ENCODE measurements at regions not wholly inside any gene's neighbourhood (a gene's known extent, or its start where the extent isn't known, plus 50 kb on each side); places are given as distances from the start of the nearest gene placed in this dataset.

DNA sequence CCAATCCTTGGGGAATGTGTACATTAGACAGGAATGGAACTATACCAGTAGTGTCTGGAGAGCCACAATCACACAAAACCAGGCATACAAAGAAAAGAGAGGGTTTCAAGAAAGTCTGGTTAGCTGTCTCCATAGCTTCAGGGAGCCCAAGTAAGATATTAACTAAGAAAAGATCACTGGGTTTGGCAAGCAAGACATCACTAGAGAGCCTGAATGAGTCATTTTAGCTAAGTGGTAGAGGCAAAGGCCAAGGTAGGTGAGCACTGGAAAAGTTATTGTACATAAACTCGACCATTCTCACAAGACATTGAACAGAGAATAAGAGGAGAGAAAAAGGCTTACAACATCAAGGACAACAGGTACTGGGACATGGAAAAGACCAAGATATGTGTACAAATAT, 143.8 kb upstream of the ARL4C start:
- TF ChIP-seq, protein P1, sequence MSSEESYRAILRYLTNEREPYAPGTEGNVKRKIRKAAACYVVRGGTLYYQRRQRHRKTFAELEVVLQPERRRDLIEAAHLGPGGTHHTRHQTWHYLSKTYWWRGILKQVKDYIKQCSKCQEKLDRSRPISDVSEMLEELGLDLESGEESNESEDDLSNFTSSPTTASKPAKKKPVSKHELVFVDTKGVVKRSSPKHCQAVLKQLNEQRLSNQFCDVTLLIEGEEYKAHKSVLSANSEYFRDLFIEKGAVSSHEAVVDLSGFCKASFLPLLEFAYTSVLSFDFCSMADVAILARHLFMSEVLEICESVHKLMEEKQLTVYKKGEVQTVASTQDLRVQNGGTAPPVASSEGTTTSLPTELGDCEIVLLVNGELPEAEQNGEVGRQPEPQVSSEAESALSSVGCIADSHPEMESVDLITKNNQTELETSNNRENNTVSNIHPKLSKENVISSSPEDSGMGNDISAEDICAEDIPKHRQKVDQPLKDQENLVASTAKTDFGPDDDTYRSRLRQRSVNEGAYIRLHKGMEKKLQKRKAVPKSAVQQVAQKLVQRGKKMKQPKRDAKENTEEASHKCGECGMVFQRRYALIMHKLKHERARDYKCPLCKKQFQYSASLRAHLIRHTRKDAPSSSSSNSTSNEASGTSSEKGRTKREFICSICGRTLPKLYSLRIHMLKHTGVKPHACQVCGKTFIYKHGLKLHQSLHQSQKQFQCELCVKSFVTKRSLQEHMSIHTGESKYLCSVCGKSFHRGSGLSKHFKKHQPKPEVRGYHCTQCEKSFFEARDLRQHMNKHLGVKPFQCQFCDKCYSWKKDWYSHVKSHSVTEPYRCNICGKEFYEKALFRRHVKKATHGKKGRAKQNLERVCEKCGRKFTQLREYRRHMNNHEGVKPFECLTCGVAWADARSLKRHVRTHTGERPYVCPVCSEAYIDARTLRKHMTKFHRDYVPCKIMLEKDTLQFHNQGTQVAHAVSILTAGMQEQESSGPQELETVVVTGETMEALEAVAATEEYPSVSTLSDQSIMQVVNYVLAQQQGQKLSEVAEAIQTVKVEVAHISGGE (tag by site-specific recombination; conservative IDR thresholded peaks at IDR 0.05; ENCODE audit: low read depth), result no peak
- no peak for TF ChIP-seq ZNF747 (tag by site-specific recombination; IDR thresholded peaks at IDR 0.05)
- TF ChIP-seq ZNF529 (tag by site-specific recombination; IDR thresholded peaks at IDR 0.05; ENCODE audit: insufficient replicate concordance), result no peak
- no peak for TF ChIP-seq ZNF423 (tag by site-specific recombination; IDR thresholded peaks at IDR 0.05)
- no peak for TF ChIP-seq ZNF132 (tag by site-specific recombination; IDR thresholded peaks at IDR 0.05; ENCODE audit: borderline replicate concordance)
- TF ChIP-seq ZNF211 (tag by site-specific recombination; IDR thresholded peaks at IDR 0.05; ENCODE audit: low read depth), result no peak
- TF ChIP-seq ZNF184 (tag by site-specific recombination; IDR thresholded peaks at IDR 0.05), result no peak
- TF ChIP-seq ZNF777 (tag by site-specific recombination; IDR thresholded peaks at IDR 0.05; ENCODE audit: borderline replicate concordance), result no peak
- no peak for TF ChIP-seq ZNF621 (tag by site-specific recombination; IDR thresholded peaks at IDR 0.05)
- no peak for TF ChIP-seq ZNF292 (tag by site-specific recombination; IDR thresholded peaks at IDR 0.05; ENCODE audit: borderline replicate concordance, low read depth)
- no peak for TF ChIP-seq ZNF221 (tag by site-specific recombination; IDR thresholded peaks at IDR 0.05; ENCODE audit: borderline replicate concordance)
- TF ChIP-seq, protein P2, sequence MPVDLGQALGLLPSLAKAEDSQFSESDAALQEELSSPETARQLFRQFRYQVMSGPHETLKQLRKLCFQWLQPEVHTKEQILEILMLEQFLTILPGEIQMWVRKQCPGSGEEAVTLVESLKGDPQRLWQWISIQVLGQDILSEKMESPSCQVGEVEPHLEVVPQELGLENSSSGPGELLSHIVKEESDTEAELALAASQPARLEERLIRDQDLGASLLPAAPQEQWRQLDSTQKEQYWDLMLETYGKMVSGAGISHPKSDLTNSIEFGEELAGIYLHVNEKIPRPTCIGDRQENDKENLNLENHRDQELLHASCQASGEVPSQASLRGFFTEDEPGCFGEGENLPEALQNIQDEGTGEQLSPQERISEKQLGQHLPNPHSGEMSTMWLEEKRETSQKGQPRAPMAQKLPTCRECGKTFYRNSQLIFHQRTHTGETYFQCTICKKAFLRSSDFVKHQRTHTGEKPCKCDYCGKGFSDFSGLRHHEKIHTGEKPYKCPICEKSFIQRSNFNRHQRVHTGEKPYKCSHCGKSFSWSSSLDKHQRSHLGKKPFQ (tag by site-specific recombination; IDR thresholded peaks at IDR 0.05), result no peak
- TF ChIP-seq ZNF112 (tag by site-specific recombination; IDR thresholded peaks at IDR 0.05), result no peak
- TF ChIP-seq ZNF580 (tag by site-specific recombination; IDR thresholded peaks at IDR 0.05), result no peak
- TF ChIP-seq ZNF274 (IDR thresholded peaks at IDR 0.05; ENCODE audit: low read length), result no peak
- no peak for TF ChIP-seq ZNF274 (tag by site-specific recombination; IDR thresholded peaks at IDR 0.05; ENCODE audit: borderline replicate concordance)
- TF ChIP-seq ZNF157 (tag by site-specific recombination; IDR thresholded peaks at IDR 0.05), result no peak
- TF ChIP-seq, protein P3, sequence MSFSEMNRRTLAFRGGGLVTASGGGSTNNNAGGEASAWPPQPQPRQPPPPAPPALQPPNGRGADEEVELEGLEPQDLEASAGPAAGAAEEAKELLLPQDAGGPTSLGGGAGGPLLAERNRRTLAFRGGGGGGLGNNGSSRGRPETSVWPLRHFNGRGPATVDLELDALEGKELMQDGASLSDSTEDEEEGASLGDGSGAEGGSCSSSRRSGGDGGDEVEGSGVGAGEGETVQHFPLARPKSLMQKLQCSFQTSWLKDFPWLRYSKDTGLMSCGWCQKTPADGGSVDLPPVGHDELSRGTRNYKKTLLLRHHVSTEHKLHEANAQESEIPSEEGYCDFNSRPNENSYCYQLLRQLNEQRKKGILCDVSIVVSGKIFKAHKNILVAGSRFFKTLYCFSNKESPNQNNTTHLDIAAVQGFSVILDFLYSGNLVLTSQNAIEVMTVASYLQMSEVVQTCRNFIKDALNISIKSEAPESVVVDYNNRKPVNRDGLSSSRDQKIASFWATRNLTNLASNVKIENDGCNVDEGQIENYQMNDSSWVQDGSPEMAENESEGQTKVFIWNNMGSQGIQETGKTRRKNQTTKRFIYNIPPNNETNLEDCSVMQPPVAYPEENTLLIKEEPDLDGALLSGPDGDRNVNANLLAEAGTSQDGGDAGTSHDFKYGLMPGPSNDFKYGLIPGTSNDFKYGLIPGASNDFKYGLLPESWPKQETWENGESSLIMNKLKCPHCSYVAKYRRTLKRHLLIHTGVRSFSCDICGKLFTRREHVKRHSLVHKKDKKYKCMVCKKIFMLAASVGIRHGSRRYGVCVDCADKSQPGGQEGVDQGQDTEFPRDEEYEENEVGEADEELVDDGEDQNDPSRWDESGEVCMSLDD (tag by site-specific recombination; IDR thresholded peaks at IDR 0.05), result no peak
- ChIA-PET POLR2A (no interaction called here), CTCF (interaction anchor here (0.6 kb wide), 2 partner anchors 72 to 751 kb away, joined by 3 to 5 read pairs; no protein-coding TSS in a partner anchor)
- no peaks in the 10 kb centered on the region for H3K36me3 ChIP-seq (ENCODE audit: control insufficient read depth in 2 of 2, insufficient read depth in 1 of 2, low read length in 2 of 2)
- no peaks in the 10 kb centered on the region for H3K9me3 ChIP-seq (ENCODE audit: control insufficient read depth, insufficient read depth, low read depth, low read length)
- H3K27ac ChIP-seq (ENCODE audit: extremely low read depth, low read depth, low read length), result no peak overlapping the region
- H3K4me3 ChIP-seq (ENCODE audit: low read depth, low read length), result no peak overlapping the region
- H3K4me1 ChIP-seq (ENCODE audit: control insufficient read depth, insufficient read depth, low read length), result no peaks in the 10 kb centered on the region

GRCh38 chr2:234638966-234639365, 142.1 kb upstream of the ARL4C start:
- POLR2A ChIA-PET, result no interaction called here
- Histone ChIP-seq H3K27ac (ENCODE audit: extremely low read depth, low read depth, low read length) (no peak overlapping the region), H3K36me3 (ENCODE audit: control insufficient read depth in 2 of 2, insufficient read depth in 1 of 2, low read length in 2 of 2) (no peaks in the 10 kb centered on the region), H3K4me1 (ENCODE audit: control insufficient read depth, insufficient read depth, low read length) (no peaks in the 10 kb centered on the region), H3K4me3 (ENCODE audit: low read depth, low read length) (no peak overlapping the region), H3K9me3 (ENCODE audit: control insufficient read depth, insufficient read depth, low read depth, low read length) (no peaks in the 10 kb centered on the region)
- CTCF ChIA-PET, result interaction anchor here (0.5 kb wide), 1 partner anchor 478 kb away, joined by 5 read pairs; no protein-coding TSS in a partner anchor
- TF ChIP-seq, protein P4, sequence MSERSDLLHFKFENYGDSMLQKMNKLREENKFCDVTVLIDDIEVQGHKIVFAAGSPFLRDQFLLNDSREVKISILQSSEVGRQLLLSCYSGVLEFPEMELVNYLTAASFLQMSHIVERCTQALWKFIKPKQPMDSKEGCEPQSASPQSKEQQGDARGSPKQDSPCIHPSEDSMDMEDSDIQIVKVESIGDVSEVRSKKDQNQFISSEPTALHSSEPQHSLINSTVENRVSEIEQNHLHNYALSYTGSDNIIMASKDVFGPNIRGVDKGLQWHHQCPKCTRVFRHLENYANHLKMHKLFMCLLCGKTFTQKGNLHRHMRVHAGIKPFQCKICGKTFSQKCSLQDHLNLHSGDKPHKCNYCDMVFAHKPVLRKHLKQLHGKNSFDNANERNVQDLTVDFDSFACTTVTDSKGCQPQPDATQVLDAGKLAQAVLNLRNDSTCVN (tag by site-specific recombination; optimal IDR thresholded peaks at IDR 0.05), result no peak
- TF ChIP-seq PRDM10 (tag by site-specific recombination; IDR thresholded peaks at IDR 0.05) (no peak), ZNF335 (tag by site-specific recombination; conservative IDR thresholded peaks at IDR 0.05) (no peak), ZNF548 (tag by site-specific recombination; IDR thresholded peaks at IDR 0.05) (no peak)

All from HEK293 (cell line).